ENCODE measurements at regions not wholly inside any gene's neighbourhood (a gene's known extent, or its start where the extent isn't known, plus 50 kb on each side); places are given as distances from the start of the nearest gene placed in this dataset.

DNA sequence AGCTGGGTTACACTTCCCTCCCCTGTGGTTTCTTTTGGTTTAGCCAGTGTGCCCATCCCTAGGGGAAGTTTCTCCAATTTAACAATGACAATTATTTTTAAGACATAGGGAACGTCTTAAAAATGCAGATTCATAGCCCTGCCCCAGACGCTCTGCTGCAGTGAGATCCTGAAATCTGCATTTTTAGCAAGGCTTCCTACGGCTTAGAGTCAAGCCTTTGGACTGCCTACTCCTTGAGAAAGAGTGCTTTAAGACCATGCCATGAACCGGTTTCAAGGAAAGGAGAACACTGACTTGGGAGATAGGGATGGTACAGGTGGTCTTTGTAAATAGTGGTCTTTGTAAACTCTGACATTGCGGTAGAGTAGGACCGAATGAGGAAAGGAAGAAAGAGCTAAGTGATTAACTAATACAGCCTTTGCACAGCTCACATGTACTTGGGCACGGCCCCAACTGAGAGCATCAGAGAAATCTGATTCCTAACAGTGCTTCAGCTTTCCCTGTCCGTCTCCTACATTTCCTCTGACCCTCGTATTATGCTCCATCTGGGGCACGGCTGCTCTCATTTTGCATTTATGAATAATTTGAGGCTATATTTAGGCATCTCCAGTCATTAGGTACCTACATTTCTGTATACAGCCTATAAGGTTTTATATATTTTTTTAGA, 217.6 kb upstream of the TANK start:
- TF ChIP-seq, protein P1, sequence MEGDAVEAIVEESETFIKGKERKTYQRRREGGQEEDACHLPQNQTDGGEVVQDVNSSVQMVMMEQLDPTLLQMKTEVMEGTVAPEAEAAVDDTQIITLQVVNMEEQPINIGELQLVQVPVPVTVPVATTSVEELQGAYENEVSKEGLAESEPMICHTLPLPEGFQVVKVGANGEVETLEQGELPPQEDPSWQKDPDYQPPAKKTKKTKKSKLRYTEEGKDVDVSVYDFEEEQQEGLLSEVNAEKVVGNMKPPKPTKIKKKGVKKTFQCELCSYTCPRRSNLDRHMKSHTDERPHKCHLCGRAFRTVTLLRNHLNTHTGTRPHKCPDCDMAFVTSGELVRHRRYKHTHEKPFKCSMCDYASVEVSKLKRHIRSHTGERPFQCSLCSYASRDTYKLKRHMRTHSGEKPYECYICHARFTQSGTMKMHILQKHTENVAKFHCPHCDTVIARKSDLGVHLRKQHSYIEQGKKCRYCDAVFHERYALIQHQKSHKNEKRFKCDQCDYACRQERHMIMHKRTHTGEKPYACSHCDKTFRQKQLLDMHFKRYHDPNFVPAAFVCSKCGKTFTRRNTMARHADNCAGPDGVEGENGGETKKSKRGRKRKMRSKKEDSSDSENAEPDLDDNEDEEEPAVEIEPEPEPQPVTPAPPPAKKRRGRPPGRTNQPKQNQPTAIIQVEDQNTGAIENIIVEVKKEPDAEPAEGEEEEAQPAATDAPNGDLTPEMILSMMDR (IDR thresholded peaks at IDR 0.05), result no peak
- TF ChIP-seq CHD2 (IDR thresholded peaks at IDR 0.05; ENCODE audit: low read length, partially characterized antibody), result no peak
- TF ChIP-seq CEBPB (IDR thresholded peaks at IDR 0.05), result no peak
- no peak for TF ChIP-seq RNF2 (IDR thresholded peaks at IDR 0.05; ENCODE audit: borderline replicate concordance, low read depth)
- no peak for TF ChIP-seq POLR2A (IDR thresholded peaks at IDR 0.05; ENCODE audit: low read length)
- no peak for TF ChIP-seq NFE2L2 (conservative IDR thresholded peaks at IDR 0.05; ENCODE audit: low read length)
- no peak for TF ChIP-seq EP300 (IDR thresholded peaks at IDR 0.05)
- TF ChIP-seq RARB (CRISPR knock-in tag; IDR thresholded peaks at IDR 0.05), result no peak
- TF ChIP-seq CBX2 (IDR thresholded peaks at IDR 0.05; ENCODE audit: borderline replicate concordance, low read depth), result no peak
- TF ChIP-seq MAFK (IDR thresholded peaks at IDR 0.05; ENCODE audit: partially characterized antibody), result no peak
- TF ChIP-seq RAD21 (conservative IDR thresholded peaks at IDR 0.05 in 1 of 2, IDR thresholded peaks at IDR 0.05 in 1 of 2), result no peak
